ENCODE measurements at regions not wholly inside any gene's neighbourhood (a gene's known extent, or its start where the extent isn't known, plus 50 kb on each side); places are given as distances from the start of the nearest gene placed in this dataset.

- H3K4me1 ChIP-seq: no peaks in the 10 kb centered on the region
- 67 to 84% (median 76%) methylated on average over 3 of the region's 3 CpGs for WGBS, 5 donors
- DNase-seq: no peak
- H3K9me3 ChIP-seq: no peaks in the 10 kb centered on the region
- TF ChIP-seq POLR2A (IDR thresholded peaks at IDR 0.05): no peak
- TF ChIP-seq CTCF (IDR thresholded peaks at IDR 0.05 in 8 of 11, conservative IDR thresholded peaks at IDR 0.05 in 3 of 11): no peak
- TF ChIP-seq POLR2AphosphoS5 (IDR thresholded peaks at IDR 0.05): no peak
- H3K36me3 ChIP-seq: no peaks in the 10 kb centered on the region
- H3K4me3 ChIP-seq: no peak overlapping the region
- intact Hi-C loops (cut with DNase I; ENCODE audit: low total_unique reads): no loop called here
- no peaks in the 10 kb centered on the region for H3K27me3 ChIP-seq (replicated peaks in 1 of 7)
- H3K27ac ChIP-seq: no peak overlapping the region
These were observed 670.3 kb downstream of the KCTD8 start for GRCh38 chr4:43778187-43778915.

- Histone ChIP-seq H3K36me3 (no peaks in the 10 kb centered on the region), H3K4me3 (no peak overlapping the region), H3K27me3 (replicated peaks in 1 of 7) (no peaks in the 10 kb centered on the region), H3K27ac (no peak overlapping the region), H3K9me3 (no peaks in the 10 kb centered on the region), H3K4me1 (no peaks in the 10 kb centered on the region)
- TF ChIP-seq POLR2A (IDR thresholded peaks at IDR 0.05): no peak
- TF ChIP-seq POLR2AphosphoS5 (IDR thresholded peaks at IDR 0.05): no peak
- no peak for TF ChIP-seq CTCF (IDR thresholded peaks at IDR 0.05 in 8 of 11, conservative IDR thresholded peaks at IDR 0.05 in 3 of 11)
- no peak for DNase-seq
- intact Hi-C loops (cut with DNase I; ENCODE audit: low total_unique reads): no loop called here
These were observed 667.5 kb downstream of the KCTD8 start for GRCh38 chr4:43781125-43781524.

GRCh38 chr4:43782391-43782790 lies 666.2 kb downstream of the KCTD8 start:
- Histone ChIP-seq H3K27ac (no peak overlapping the region), H3K9me3 (no peaks in the 10 kb centered on the region), H3K4me1 (no peaks in the 10 kb centered on the region), H3K27me3 (replicated peaks in 1 of 7) (no peaks in the 10 kb centered on the region), H3K4me3 (no peak overlapping the region), H3K36me3 (no peaks in the 10 kb centered on the region)
- no peak for TF ChIP-seq CTCF (IDR thresholded peaks at IDR 0.05 in 8 of 11, conservative IDR thresholded peaks at IDR 0.05 in 3 of 11)
- TF ChIP-seq POLR2AphosphoS5 (IDR thresholded peaks at IDR 0.05): no peak
- no peak for TF ChIP-seq POLR2A (IDR thresholded peaks at IDR 0.05)
- intact Hi-C loops (cut with DNase I; ENCODE audit: low total_unique reads): no loop called here
- no peak for DNase-seq
- 78 to 89% (median 89%) methylated on average over 3 of the region's 3 CpGs for WGBS, 5 donors

GRCh38 chr4:43816116-43816515 lies 632.5 kb downstream of the KCTD8 start:
- H3K36me3 ChIP-seq: no peaks in the 10 kb centered on the region
- no peak overlapping the region for H3K27ac ChIP-seq
- TF ChIP-seq POLR2AphosphoS5 (IDR thresholded peaks at IDR 0.05): no peak
- TF ChIP-seq POLR2A (IDR thresholded peaks at IDR 0.05): no peak
- no peak for TF ChIP-seq CTCF (IDR thresholded peaks at IDR 0.05 in 8 of 11, conservative IDR thresholded peaks at IDR 0.05 in 3 of 11)
- no peak for DNase-seq
- WGBS, 5 donors: 19 to 38% (median 29%) methylated on average over 1 of the region's 1 CpG
- H3K4me1 ChIP-seq: no peaks in the 10 kb centered on the region
- no peak overlapping the region for H3K4me3 ChIP-seq
- H3K27me3 ChIP-seq (replicated peaks in 1 of 7): no peaks in the 10 kb centered on the region
- intact Hi-C loops (cut with DNase I; ENCODE audit: low total_unique reads): no loop called here
- H3K9me3 ChIP-seq: peaks cover 0 to 27% (median 17%) of the 10 kb centered on the region in 8 donors
